GM18870 (cell line): ENCODE measurements at regions not wholly inside any gene's neighbourhood (a gene's known extent, or its start where the extent isn't known, plus 50 kb on each side); places are given as distances from the start of the nearest gene placed in this dataset.
A peak's percentile ranks its signal among the peaks of the same experiment; 100 is the strongest.

Source experiments
- ATAC-seq: cut with Tn5 transposase; IDR thresholded peaks from one replicate; pipeline ENCODE4 v1.9.1; 2021; ENCODE audit warnings: moderate library complexity; ENCODE audit not compliant: unreplicated experiment

- ATAC-seq: no peak
Observed at GRCh38 chr9:7258688-7259396, 501.1 kb downstream of the KDM4C start.

- ATAC-seq: no peak
Observed at GRCh38 chr9:7246917-7247522, 489.2 kb downstream of the KDM4C start.

GRCh38 chr9:7245976-7246580 lies 488.3 kb downstream of the KDM4C start:
- ATAC-seq: no peak

GRCh38 chr9:7243838-7244237 lies 486.1 kb downstream of the KDM4C start:
- ATAC-seq: no peak

- ATAC-seq: no peak
Observed at GRCh38 chr9:7242126-7242525, 484.4 kb downstream of the KDM4C start.

GRCh38 chr9:7241694-7242093 lies 483.9 kb downstream of the KDM4C start:
- no peak for ATAC-seq

- ATAC-seq: no peak
Observed at GRCh38 chr9:7240569-7241311, 483.0 kb downstream of the KDM4C start.

GRCh38 chr9:7239708-7240107 lies 481.9 kb downstream of the KDM4C start:
- ATAC-seq: no peak

- ATAC-seq: no peak
Observed at GRCh38 chr9:7238247-7238637, 480.5 kb downstream of the KDM4C start.

- no peak for ATAC-seq
Observed at GRCh38 chr9:7237473-7238246, 479.9 kb downstream of the KDM4C start.

- no peak for ATAC-seq
Observed at GRCh38 chr9:7236186-7236585, 478.4 kb downstream of the KDM4C start.

- ATAC-seq: peak; percentile 66
Observed at GRCh38 chr9:7234144-7234543, 476.4 kb downstream of the KDM4C start.

GRCh38 chr9:7229571-7229970 lies 471.8 kb downstream of the KDM4C start:
- ATAC-seq: no peak

- no peak for ATAC-seq
Observed at GRCh38 chr9:7228726-7229125, 471.0 kb downstream of the KDM4C start.

GRCh38 chr9:7227951-7228350 lies 470.2 kb downstream of the KDM4C start:
- no peak for ATAC-seq

GRCh38 chr9:7226007-7226640 lies 468.4 kb downstream of the KDM4C start:
- no peak for ATAC-seq
